AG04450 (cell line): ENCODE measurements at regions not wholly inside any gene's neighbourhood (a gene's known extent, or its start where the extent isn't known, plus 50 kb on each side); places are given as distances from the start of the nearest gene placed in this dataset.
"Not testable (repeated sequence)": the region's sequence is repeated elsewhere in the genome, so short reads cannot be mapped to it uniquely, and the experiment has no call there.

ENCODE experiments used
- CTCF ChIA-PET: fragments of 300-600, 350-600 bp; formaldehyde crosslinking; extraction: SDS; loops from one replicate; lab custom pipeline; 2022; ENCODE audit warnings: antibody characterized with exemption, inconsistent platforms; lab: Charles Lee
- POLR2A ChIA-PET: fragments of 350-600 bp; formaldehyde crosslinking; extraction: SDS; loops from one replicate; lab custom pipeline; 2021; ENCODE audit warnings: antibody characterized with exemption, inconsistent platforms; lab: Yijun Ruan, JAX
- DNase-seq: peaks from one replicate; pipeline ENCODE4 v3.0.0-alpha.2; 2011; ENCODE audit warnings: low read depth, low spot score
- H3K27ac ChIP-seq: one replicate; pipeline ENCODE4 v1.5.1; 2012; ENCODE audit warnings: low read depth, low read length, control low read depth
- H3K27me3 ChIP-seq: one replicate; pipeline ENCODE4 v1.6.0; 2012; ENCODE audit warnings: low read length; ENCODE audit not compliant: control insufficient read depth, insufficient read depth
- H3K4me3 ChIP-seq: 2 replicates; pipeline ENCODE4 v1.5.1; 2011; ENCODE audit warnings: mild to moderate bottlenecking, low read depth, low read length, control low read depth
- H3K9me3 ChIP-seq: 2 replicates; pipeline ENCODE4 v1.5.1; 2012; ENCODE audit warnings: low read length; ENCODE audit not compliant: control insufficient read depth, insufficient read depth
- TF ChIP-seq, protein P1 (sequence below): IDR thresholded peaks from 2 replicates; pipeline ENCODE4 v1.5.1; 2011; ENCODE audit warnings: low read depth, low read length, control low read depth, inconsistent platforms

DNA sequence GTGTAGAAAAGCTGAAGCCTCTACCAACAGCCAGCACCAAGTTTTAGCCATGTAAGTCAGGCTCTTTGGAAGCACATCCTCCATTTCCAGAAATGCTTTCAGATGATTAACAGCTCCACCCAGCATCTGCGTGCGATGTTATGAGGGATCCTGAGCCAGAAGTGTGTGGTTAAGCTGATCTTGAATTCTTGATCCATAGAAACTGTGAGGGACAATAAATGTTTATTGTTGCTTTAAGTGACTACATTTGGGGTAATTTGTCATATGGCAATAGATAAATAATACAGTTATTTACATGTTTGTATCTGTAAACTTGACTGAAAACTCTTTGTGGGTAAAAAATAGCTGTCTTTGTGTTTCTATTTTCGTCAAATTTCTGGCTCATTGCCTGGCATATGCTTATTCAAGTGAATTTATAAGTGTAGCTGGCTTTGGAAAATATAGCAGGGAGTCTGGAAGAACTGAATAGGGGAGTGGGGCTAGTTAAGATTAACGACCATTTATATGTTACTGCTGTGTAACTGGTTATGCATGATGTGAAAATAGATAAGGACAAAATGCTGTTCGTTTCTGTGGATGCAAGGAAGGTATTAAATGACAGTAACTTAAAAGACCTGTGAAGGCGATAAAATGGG is 234.1 kb downstream of the LRRC70 start:
- Histone ChIP-seq H3K27me3 (no peaks in the 10 kb centered on the region), H3K27ac (no peak overlapping the region), H3K9me3 (no peaks in the 10 kb centered on the region; the same call in 1 of the 2 replicates), H3K4me3 (no peak overlapping the region)
- CTCF ChIA-PET, result no interaction called here
- TF ChIP-seq, protein P1, sequence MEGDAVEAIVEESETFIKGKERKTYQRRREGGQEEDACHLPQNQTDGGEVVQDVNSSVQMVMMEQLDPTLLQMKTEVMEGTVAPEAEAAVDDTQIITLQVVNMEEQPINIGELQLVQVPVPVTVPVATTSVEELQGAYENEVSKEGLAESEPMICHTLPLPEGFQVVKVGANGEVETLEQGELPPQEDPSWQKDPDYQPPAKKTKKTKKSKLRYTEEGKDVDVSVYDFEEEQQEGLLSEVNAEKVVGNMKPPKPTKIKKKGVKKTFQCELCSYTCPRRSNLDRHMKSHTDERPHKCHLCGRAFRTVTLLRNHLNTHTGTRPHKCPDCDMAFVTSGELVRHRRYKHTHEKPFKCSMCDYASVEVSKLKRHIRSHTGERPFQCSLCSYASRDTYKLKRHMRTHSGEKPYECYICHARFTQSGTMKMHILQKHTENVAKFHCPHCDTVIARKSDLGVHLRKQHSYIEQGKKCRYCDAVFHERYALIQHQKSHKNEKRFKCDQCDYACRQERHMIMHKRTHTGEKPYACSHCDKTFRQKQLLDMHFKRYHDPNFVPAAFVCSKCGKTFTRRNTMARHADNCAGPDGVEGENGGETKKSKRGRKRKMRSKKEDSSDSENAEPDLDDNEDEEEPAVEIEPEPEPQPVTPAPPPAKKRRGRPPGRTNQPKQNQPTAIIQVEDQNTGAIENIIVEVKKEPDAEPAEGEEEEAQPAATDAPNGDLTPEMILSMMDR, result no peak
- no peak for DNase-seq
- POLR2A ChIA-PET, result no interaction called here

GRCh38 chr5:62804819-62805218 is 226.2 kb downstream of the LRRC70 start:
- DNase-seq, H3K9me3 ChIP-seq, POLR2A ChIA-PET, H3K4me3 ChIP-seq, H3K27ac ChIP-seq, H3K27me3 ChIP-seq: not testable (repeated sequence)
- CTCF ChIA-PET, result interaction anchor here (0.9 kb wide), 1 partner anchor 26 kb away, joined by 3 read pairs; no protein-coding TSS in a partner anchor

DNA sequence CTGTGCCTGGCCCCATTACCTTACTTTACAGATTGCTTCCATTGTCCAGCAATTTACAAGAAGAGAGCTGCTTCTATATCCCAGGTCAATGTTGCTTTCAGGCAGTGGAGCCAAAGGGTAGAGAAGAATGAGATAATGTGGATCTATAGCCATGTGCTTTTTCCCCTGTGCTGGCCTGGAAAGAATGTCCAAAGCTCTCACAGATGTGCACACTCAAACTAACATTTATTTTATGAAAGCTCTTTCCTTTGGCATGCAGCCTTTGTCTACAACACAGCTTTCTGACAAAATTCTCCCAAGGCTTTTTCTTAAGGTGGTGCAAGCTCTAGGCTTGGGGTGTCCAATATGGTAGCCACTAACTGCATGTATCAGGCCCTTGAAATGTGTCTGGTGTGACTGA is 217.3 kb downstream of the LRRC70 start:
- POLR2A ChIA-PET, result no interaction called here
- CTCF ChIA-PET, result interaction anchor here (0.8 kb wide), 1 partner anchor 10 kb away, joined by 3 read pairs; no protein-coding TSS in a partner anchor
- TF ChIP-seq, protein P1, result no peak
- no peak overlapping the region for H3K4me3 ChIP-seq
- H3K9me3 ChIP-seq, result no peaks in the 10 kb centered on the region
- no peaks in the 10 kb centered on the region for H3K27me3 ChIP-seq
- DNase-seq, result no peak
- no peak overlapping the region for H3K27ac ChIP-seq

GRCh38 chr5:62794456-62794855 is 215.8 kb downstream of the LRRC70 start:
- ChIA-PET POLR2A (no interaction called here), CTCF (interaction anchor here (0.9 kb wide), 1 partner anchor 335 kb away, joined by 4 read pairs; no protein-coding TSS in a partner anchor)
- no peaks in the 10 kb centered on the region for H3K27me3 ChIP-seq
- H3K9me3 ChIP-seq, result no peaks in the 10 kb centered on the region
- no peak overlapping the region for H3K4me3 ChIP-seq
- TF ChIP-seq, protein P1, result no peak
- no peak for DNase-seq
- no peak overlapping the region for H3K27ac ChIP-seq

GRCh38 chr5:62791059-62791458 is 212.4 kb downstream of the LRRC70 start:
- Histone ChIP-seq H3K9me3 (no peaks in the 10 kb centered on the region), H3K27me3 (no peaks in the 10 kb centered on the region), H3K27ac (no peak overlapping the region), H3K4me3 (no peak overlapping the region)
- TF ChIP-seq, protein P1, result no peak
- ChIA-PET POLR2A (no interaction called here), CTCF (no interaction called here)
- no peak for DNase-seq
